GM19463 (cell line): ENCODE measurements at regions not wholly inside any gene's neighbourhood (a gene's known extent, or its start where the extent isn't known, plus 50 kb on each side); places are given as distances from the start of the nearest gene placed in this dataset.

Experiments used
- ATAC-seq: cut with Tn5 transposase; IDR thresholded peaks from one replicate; pipeline ENCODE4 v1.9.1; 2021; ENCODE audit warnings: mild to moderate bottlenecking, moderate library complexity; ENCODE audit not compliant: unreplicated experiment

- no peak for ATAC-seq
These were observed 60.7 kb upstream of the TLE3 start for GRCh38 chr15:70158309-70159000.

DNA sequence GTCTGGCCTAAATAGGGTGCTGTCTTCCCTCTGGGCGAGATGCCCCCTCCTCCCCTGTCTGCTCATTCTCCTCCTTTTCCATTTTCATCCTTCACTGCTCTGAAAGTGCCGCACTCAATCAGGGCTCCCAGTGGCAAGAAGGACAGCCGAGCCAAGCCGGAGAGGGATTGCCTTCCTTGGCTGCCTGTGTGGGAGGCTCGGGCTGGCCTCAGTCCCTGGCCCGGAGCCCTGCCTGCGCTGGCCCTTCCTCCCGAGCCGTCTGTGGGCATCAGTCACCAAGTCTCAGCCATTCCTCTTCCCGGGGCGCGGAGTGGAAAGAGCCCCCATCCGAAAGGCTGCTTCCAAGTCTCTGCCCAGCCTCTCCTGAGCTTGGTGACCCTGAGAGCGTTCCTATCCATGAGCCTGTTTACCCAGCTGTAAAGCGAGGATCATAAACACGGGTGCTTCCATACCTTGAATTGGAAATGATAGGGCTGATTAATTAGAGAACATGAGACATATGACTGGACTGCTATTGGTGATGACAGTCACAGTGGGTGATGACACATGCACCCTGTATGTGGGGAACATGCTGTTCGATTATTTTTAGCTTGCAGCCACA, 59.1 kb upstream of the TLE3 start:
- no peak for ATAC-seq

- no peak for ATAC-seq
These were observed 57.1 kb upstream of the TLE3 start for GRCh38 chr15:70154718-70155347.

DNA sequence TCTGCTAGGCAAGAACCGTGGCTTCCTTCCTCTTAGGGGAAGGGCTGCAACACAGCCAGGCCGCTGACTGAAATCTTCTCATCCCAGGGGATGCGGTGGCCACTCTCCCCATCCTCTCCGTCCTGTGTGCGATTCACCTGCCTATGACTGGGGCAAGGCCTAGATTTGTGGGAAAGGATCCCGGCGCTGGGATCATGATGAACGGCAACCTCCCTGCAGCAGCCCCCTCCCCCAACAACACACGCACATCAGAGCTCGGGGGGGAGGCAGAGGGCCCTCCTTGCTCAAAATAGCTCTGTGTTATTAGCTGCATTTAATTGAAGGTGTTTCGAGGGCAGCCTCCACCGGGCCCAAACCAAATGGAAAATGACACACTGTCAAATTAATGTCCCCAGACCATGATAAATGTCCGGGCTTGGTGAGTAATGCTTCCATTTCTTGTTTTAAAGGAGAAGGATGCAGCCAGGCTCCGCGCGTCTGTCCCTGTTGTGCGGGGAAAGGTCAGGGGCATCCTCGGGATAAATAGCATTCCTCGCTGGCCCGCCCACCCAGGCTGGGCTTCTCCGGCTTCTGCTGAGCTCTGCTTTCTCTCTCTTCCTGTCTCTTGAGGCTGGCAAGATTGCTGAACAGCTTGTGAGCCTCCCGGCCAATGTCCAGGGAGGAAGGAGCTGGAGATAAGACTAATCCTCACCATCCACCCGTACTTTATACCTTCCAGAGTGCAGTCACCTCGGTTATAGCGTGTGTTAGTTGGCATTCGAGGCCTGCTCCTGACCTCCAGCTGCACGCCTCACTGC, 56.4 kb upstream of the TLE3 start:
- ATAC-seq: no peak

GRCh38 chr15:70152070-70152480, 54.4 kb upstream of the TLE3 start:
- no peak for ATAC-seq

DNA sequence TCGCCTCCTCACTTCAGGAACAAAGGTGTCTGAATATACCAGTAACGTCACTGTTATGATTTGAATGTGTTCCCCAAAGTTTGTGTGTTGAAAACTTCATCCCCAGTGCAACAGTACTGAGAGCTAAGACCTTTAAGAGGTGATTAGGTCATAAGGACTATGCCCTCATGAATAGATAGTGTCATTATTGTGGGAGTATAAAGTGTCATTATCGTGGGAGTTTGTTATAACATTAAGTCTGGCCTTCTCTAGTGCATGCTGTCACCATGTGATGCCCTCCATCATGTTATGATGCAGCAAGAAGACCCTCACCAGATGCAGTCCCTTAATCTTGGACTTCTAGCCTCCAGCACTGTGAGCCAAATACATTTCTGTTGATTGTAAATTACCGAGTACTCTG, 53.7 kb upstream of the TLE3 start:
- ATAC-seq: no peak

DNA sequence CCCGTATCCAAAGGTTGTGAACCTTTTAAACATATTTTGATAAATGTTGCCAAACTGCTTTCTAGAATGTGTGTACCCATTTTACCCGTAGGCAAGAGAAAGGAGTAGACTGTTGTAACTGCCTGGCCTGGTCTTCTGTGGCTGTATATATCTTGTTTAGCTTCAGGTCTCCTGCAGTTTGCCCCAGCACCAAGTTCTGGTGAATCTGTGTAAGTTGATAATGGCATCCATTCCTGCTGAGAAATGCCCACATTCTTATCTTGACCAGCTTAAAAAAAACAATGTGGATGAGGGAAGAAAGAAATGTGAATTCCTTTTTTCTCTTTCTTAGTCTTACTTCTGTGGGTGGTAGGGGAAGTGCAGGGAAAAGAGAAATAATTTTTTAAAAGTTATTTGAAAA, 53.3 kb upstream of the TLE3 start:
- ATAC-seq: no peak

- no peak for ATAC-seq
These were observed 52.7 kb upstream of the TLE3 start for GRCh38 chr15:70150405-70150747.

- no peak for ATAC-seq
These were observed 52.1 kb upstream of the TLE3 start for GRCh38 chr15:70149667-70150404.

DNA sequence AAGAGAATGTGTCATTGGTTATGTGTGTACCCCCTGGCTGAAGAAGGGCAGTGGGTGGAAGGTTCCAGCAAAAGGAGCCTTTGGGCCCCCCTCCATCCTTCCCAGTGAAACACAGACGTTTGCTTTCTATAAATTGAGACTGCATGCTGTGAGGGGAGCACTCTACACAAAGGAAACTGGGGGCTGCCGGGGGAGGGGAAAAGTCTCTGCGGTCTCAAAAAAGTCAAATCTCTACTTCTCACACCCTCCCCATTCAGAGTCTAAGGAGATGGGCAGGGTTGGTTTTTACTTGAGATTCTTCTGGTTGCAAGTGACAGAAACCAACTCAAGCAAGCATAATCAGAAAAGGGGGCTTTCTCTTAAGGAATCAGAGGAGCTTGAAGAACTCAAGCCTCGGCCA, 50.1 kb upstream of the TLE3 start:
- no peak for ATAC-seq
